ENCODE measurements at regions not wholly inside any gene's neighbourhood (a gene's known extent, or its start where the extent isn't known, plus 50 kb on each side); places are given as distances from the start of the nearest gene placed in this dataset.

DNA sequence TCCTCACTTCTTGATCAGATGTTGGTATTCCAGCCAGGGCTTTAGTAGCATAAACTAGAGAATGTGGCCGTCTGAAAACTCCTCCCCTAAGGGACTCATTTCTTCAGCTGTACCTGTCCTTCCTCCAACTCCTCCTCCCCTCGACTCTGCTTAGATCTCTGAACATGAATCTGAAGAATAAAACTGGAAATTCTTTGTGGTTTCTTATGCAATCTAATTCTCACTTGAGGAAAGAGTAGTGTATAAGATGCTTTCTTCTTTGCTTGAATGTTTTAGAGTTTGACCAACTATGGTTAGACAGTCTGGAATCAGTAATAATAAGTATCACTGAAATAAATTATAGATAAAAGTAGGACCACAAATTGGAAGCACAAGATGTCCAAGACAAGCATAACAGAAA, 128.5 kb downstream of the LRRC70 start:
- Histone ChIP-seq H3K4me3 (no peak overlapping the region), H3K36me3 (no peaks in the 10 kb centered on the region), H3K27me3 (no peaks in the 10 kb centered on the region), H3K27ac (no peak overlapping the region), H3K9me3 (no peaks in the 10 kb centered on the region), H3K9ac (ENCODE audit: low read depth in 2 of 2, low read length in 2 of 2) (no peak overlapping the region), H3K4me1 (no peaks in the 10 kb centered on the region)
- DNase-seq: no peak
- intact Hi-C loops (cut with DNase I): no loop called here
- TF ChIP-seq, protein P1, sequence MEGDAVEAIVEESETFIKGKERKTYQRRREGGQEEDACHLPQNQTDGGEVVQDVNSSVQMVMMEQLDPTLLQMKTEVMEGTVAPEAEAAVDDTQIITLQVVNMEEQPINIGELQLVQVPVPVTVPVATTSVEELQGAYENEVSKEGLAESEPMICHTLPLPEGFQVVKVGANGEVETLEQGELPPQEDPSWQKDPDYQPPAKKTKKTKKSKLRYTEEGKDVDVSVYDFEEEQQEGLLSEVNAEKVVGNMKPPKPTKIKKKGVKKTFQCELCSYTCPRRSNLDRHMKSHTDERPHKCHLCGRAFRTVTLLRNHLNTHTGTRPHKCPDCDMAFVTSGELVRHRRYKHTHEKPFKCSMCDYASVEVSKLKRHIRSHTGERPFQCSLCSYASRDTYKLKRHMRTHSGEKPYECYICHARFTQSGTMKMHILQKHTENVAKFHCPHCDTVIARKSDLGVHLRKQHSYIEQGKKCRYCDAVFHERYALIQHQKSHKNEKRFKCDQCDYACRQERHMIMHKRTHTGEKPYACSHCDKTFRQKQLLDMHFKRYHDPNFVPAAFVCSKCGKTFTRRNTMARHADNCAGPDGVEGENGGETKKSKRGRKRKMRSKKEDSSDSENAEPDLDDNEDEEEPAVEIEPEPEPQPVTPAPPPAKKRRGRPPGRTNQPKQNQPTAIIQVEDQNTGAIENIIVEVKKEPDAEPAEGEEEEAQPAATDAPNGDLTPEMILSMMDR (IDR thresholded peaks at IDR 0.05): no peak

DNA sequence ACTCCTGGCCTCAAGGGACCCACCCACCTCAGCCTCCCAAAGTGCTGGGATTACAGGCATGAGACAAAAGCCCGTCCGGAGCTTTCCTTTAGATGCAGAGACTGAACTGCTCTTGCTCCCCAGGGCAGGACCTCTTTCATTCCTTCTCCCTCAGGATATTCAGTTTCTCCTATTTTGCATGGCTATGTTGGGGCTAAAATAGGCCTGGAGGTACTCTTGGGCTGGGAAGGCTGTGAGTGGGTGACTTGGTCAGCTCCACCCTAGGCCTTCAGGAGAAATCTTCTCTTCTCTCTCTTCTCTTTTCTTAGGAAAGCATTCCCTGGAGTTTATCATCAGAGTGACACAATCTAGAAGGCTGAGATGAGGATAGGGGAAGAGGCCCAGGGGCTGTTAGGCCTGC, 126.4 kb downstream of the LRRC70 start:
- no peak overlapping the region for H3K27ac ChIP-seq
- no peak for DNase-seq
- H3K4me1 ChIP-seq: no peaks in the 10 kb centered on the region
- TF ChIP-seq, protein P1 (IDR thresholded peaks at IDR 0.05): no peak
- intact Hi-C loops (cut with DNase I): no loop called here
- H3K36me3 ChIP-seq: no peaks in the 10 kb centered on the region
- no peak overlapping the region for H3K4me3 ChIP-seq
- H3K27me3 ChIP-seq: no peaks in the 10 kb centered on the region
- no peak overlapping the region for H3K9ac ChIP-seq (ENCODE audit: low read depth in 2 of 2, low read length in 2 of 2)
- H3K9me3 ChIP-seq: no peaks in the 10 kb centered on the region

DNA sequence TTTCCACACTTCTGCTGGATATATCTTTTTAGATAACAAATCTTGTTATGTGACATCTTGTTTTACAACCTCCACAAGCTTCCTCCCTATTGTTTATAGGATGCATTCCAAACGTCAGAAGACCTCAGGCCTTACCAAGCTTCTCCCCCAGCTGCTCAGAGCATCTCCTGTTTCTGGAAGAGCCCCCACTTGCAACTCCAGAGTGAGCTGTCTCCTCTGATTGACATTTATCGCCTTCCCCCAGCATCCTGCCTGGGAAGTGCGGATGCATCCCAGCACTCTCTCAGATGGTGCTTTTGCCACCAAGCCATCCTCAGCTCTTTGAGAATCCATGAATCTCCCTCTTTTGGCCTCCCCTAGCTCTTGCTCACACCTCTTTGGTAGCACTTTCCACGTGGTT, 123.5 kb downstream of the LRRC70 start:
- H3K36me3 ChIP-seq: no peaks in the 10 kb centered on the region
- no peak for DNase-seq
- H3K9me3 ChIP-seq: no peaks in the 10 kb centered on the region
- no peaks in the 10 kb centered on the region for H3K27me3 ChIP-seq
- H3K9ac ChIP-seq (ENCODE audit: low read depth in 2 of 2, low read length in 2 of 2): no peak overlapping the region
- H3K4me1 ChIP-seq: no peaks in the 10 kb centered on the region
- H3K4me3 ChIP-seq: no peak overlapping the region
- TF ChIP-seq, protein P1 (IDR thresholded peaks at IDR 0.05): no peak
- H3K27ac ChIP-seq: no peak overlapping the region
- intact Hi-C loops (cut with DNase I): no loop called here

DNA sequence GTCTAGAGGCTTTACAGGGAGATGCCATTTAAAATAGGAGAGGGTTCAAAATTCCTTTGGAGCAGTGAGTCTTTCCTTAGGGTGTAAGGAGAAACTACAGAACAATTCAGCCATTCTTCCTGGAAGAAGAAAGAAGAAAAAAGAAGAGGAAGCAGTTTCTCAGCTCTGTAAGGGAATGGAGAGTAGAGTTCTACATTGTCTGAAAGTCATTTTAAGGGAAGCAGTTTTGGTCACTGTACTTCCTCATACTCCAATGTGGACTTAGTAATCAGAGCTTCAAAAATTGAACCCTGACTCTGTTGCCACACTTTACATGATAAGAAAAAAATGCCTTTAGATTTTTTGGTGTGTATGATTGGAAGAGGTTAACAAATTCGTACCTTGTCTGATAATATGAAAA, 122.4 kb downstream of the LRRC70 start:
- H3K36me3 ChIP-seq: no peaks in the 10 kb centered on the region
- intact Hi-C loops (cut with DNase I): no loop called here
- H3K27ac ChIP-seq: no peak overlapping the region
- TF ChIP-seq, protein P1 (IDR thresholded peaks at IDR 0.05): no peak
- H3K27me3 ChIP-seq: no peaks in the 10 kb centered on the region
- DNase-seq: no peak
- H3K9ac ChIP-seq (ENCODE audit: low read depth in 2 of 2, low read length in 2 of 2): no peak overlapping the region
- H3K4me1 ChIP-seq: no peaks in the 10 kb centered on the region
- H3K4me3 ChIP-seq: no peak overlapping the region
- no peaks in the 10 kb centered on the region for H3K9me3 ChIP-seq

DNA sequence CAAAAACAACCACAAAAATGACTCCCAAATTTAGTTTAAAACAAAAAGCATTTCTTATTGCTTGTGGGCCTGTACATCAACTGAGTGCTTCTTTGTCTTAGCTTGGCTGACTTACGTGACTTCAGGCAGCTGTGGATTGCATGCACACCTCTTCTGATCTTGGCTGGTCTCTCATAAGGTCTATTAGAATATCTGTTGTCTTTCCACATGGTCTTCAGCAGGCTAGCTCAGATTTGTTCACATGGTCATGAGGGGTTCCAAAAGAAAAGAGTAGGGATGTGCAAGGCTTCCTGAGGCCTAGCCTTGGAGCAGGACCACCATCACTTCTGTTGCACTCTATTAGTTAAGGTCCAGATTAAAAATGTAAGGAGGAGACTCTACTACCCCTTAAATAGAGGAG, 120.1 kb downstream of the LRRC70 start:
- Histone ChIP-seq H3K27me3 (no peaks in the 10 kb centered on the region), H3K4me3 (no peak overlapping the region), H3K4me1 (no peaks in the 10 kb centered on the region), H3K27ac (no peak overlapping the region), H3K9ac (ENCODE audit: low read depth in 2 of 2, low read length in 2 of 2) (no peak overlapping the region), H3K9me3 (no peaks in the 10 kb centered on the region), H3K36me3 (no peaks in the 10 kb centered on the region)
- TF ChIP-seq, protein P1 (IDR thresholded peaks at IDR 0.05): no peak
- intact Hi-C loops (cut with DNase I): no loop called here
- DNase-seq: no peak

DNA sequence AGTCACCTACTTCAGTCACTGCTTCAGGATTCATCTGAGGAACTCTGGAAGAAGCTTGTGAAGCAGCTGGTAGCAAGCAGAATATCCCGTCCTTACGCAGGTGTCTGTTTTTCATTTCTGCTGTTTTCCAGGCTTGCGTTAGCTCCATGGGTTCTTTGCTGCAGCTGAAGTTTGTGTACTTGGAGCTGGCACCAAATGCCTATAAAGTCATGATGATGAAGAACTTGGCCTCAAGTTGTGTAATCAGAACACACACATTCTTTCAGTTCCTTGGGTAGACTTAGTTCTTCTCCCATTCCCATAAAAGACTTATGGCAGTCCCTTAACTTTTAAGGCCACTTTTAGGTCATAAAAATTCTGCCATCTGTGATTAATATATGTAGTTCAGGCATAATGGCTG, 116.7 kb downstream of the LRRC70 start:
- H3K9me3 ChIP-seq: no peaks in the 10 kb centered on the region
- TF ChIP-seq, protein P1 (IDR thresholded peaks at IDR 0.05): no peak
- DNase-seq: no peak
- H3K27ac ChIP-seq: no peak overlapping the region
- H3K36me3 ChIP-seq: no peaks in the 10 kb centered on the region
- H3K9ac ChIP-seq (ENCODE audit: low read depth in 2 of 2, low read length in 2 of 2): no peak overlapping the region
- intact Hi-C loops (cut with DNase I): no loop called here
- no peaks in the 10 kb centered on the region for H3K27me3 ChIP-seq
- no peak overlapping the region for H3K4me3 ChIP-seq
- H3K4me1 ChIP-seq: no peaks in the 10 kb centered on the region

Measured in colonic mucosa (tissue), 4 donors.